ENCODE measurements at regions not wholly inside any gene's neighbourhood (a gene's known extent, or its start where the extent isn't known, plus 50 kb on each side); places are given as distances from the start of the nearest gene placed in this dataset.

DNA sequence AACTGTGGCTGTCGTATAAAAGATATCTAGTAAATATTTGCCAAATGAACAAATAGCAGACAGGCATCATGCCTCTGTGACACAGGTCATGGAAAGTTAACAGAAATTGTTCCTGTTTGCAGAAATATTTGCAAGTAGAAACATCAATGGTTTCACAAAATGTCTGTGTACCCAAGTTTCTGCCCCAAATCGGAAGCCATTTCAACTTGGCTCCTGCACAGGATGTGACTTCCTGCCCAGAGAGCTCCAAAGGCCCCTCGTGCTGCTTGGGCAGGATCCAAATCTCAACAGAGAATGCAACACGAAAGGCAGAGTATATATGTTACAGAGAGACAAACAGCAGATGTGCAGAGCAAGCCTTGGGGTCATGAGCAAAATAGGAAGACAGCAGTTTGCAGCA lies 95.5 kb upstream of the SERP2 start:
- TF ChIP-seq, protein P1, sequence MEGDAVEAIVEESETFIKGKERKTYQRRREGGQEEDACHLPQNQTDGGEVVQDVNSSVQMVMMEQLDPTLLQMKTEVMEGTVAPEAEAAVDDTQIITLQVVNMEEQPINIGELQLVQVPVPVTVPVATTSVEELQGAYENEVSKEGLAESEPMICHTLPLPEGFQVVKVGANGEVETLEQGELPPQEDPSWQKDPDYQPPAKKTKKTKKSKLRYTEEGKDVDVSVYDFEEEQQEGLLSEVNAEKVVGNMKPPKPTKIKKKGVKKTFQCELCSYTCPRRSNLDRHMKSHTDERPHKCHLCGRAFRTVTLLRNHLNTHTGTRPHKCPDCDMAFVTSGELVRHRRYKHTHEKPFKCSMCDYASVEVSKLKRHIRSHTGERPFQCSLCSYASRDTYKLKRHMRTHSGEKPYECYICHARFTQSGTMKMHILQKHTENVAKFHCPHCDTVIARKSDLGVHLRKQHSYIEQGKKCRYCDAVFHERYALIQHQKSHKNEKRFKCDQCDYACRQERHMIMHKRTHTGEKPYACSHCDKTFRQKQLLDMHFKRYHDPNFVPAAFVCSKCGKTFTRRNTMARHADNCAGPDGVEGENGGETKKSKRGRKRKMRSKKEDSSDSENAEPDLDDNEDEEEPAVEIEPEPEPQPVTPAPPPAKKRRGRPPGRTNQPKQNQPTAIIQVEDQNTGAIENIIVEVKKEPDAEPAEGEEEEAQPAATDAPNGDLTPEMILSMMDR (IDR thresholded peaks at IDR 0.05; ENCODE audit: control insufficient read depth, extremely low read depth, insufficient read depth): no peak
- DNase-seq (ENCODE audit: low read depth): no peak
- H3K4me3 ChIP-seq (ENCODE audit: low read depth, low read length): no peak overlapping the region

DNA sequence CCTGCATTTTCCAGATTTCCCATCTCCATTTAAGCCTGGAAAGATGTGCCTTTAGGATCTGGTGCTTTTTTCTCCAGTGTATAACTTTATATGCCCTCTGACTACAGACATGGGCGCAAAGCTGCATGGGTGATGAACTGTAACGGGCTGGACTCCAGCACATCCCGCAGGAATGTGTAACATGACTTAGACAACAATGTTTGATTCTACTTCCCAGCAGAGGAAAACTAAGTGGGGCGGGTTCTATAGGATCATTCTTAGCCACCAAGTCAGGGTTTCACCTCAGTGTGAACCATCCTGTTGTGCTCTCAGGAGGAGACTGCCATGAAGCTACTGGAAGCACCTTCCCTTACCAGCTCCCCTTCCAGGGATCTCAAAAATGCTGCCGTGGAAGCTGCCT lies 93.2 kb upstream of the SERP2 start:
- no peak overlapping the region for H3K4me3 ChIP-seq (ENCODE audit: low read depth, low read length)
- no peak for DNase-seq (ENCODE audit: low read depth)
- TF ChIP-seq, protein P1 (IDR thresholded peaks at IDR 0.05; ENCODE audit: control insufficient read depth, extremely low read depth, insufficient read depth): no peak

DNA sequence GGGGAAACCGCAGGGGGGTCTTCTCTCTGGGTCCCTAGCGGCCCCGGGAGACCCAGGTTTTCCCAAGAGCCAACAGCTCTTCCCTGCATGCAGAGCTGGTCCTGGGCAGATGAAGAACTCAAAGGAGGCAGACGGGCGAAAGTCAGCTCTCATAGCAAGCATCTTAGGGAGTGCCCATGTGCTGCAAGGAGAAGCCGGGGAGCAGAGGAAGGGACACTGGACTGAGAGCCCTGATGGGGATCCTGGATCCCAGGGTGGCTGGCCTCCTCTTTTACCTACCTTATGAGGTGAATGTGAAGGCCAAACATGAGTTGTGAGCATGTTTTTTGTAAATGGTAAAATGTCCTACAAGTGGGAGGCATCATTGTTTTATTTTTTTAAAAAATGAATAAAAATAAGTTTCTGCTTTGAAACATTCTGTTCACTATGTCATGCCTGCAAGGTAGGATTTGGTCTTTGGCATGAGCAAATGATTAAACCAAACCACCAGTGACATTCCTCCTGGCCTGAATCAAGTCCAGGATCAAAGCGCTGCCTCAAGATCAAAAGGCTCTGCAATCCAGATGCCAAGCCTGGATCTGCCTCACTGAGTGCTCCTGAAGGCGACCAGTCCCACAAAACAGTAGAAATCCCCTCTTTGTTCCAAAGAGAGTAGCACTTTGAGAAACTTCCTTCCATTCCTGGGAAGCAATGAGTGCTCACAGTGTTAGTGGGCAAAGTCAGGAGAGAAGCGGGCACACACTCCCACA lies 92.2 kb upstream of the SERP2 start:
- no peak overlapping the region for H3K4me3 ChIP-seq (ENCODE audit: low read depth, low read length)
- TF ChIP-seq, protein P1 (IDR thresholded peaks at IDR 0.05; ENCODE audit: control insufficient read depth, extremely low read depth, insufficient read depth): no peak
- DNase-seq (ENCODE audit: low read depth): no peak

DNA sequence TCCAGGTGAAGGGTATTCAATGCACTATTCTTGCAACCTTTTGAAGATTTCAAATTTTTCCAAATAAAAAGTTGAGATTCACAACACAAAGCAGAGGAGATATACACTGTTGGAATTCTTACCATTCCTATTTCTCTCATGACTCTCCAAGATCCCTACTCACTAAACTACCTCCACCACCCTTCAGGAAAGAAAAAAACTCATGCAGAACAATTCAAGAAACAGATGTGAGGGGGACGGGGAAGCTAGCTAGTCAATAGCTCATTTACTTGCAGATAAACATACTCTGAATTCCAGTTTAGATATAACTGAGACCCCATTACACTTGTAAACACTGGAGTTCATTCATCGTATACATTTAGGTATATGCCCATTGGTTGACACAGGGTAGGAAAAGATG lies 90.0 kb upstream of the SERP2 start:
- no peak for DNase-seq (ENCODE audit: low read depth)
- no peak overlapping the region for H3K4me3 ChIP-seq (ENCODE audit: low read depth, low read length)
- TF ChIP-seq, protein P1 (IDR thresholded peaks at IDR 0.05; ENCODE audit: control insufficient read depth, extremely low read depth, insufficient read depth): no peak

DNA sequence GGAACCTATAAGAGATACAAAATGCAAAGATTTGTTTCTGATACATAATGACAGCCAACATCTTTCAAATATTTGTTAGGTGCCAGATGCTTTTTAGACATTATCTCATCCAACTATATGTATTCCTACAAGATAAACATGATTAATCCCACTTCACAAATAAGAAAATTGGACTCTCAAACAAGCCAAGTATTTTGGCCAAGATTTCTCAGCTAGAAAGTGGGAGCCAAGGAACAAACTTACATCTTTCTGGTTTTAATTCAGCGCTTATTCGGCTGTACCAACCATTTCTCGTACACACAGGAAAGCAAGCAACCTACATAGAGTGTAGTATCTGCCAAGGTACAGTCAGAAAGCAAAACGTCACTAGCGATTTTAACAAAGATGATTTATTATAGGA lies 85.7 kb upstream of the SERP2 start:
- no peak for DNase-seq (ENCODE audit: low read depth)
- TF ChIP-seq, protein P1 (IDR thresholded peaks at IDR 0.05; ENCODE audit: control insufficient read depth, extremely low read depth, insufficient read depth): no peak

DNA sequence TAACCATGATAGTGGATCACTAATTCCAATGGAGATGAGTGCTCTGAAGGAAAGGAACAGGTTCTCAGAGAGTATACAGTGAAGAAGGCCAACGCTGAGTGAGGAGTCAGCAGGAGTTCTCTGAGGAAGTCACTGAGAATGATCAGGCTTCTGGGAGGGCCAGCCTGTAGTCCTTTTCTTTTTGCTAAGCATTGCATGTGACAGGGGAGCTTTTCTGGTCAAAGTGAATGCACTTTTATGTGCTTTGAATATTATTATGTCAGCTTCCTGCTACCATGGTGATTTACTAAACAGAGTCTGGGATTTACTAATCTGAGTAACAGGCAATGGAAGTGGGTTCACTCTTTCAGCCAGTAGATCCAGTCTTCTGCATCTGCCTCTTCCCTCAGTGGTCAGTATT lies 81.1 kb upstream of the SERP2 start:
- no peak for DNase-seq (ENCODE audit: low read depth)
- TF ChIP-seq, protein P1 (IDR thresholded peaks at IDR 0.05; ENCODE audit: control insufficient read depth, extremely low read depth, insufficient read depth): no peak
- no peak overlapping the region for H3K4me3 ChIP-seq (ENCODE audit: low read depth, low read length)

More for the DNA sequence above, 85.7 kb upstream of the SERP2 start:
- no peak overlapping the region for H3K4me3 ChIP-seq (ENCODE audit: low read depth, low read length)

DNA sequence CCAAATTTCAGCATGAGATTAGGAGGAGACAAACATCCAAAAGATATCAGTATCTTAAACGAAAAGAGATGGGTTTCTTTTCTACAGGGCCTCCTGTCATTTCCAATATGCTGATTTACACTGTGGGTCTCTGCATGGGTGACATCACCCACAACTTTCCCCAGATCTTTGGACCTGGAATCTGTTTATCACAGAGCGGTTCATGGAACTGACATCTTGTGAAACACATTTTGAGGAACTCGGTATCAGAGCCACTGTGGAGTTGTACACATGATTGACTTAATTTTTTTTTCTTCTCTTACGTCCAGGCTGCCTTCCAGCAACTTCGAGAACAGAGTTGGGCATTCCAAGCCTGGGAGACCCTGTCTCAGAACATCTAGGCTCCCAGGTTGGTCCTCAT lies 80.2 kb upstream of the SERP2 start:
- H3K4me3 ChIP-seq (ENCODE audit: low read depth, low read length): no peak overlapping the region
- DNase-seq (ENCODE audit: low read depth): no peak
- TF ChIP-seq, protein P1 (IDR thresholded peaks at IDR 0.05; ENCODE audit: control insufficient read depth, extremely low read depth, insufficient read depth): no peak

All from LNCaP clone FGC (cell line).